SK-MEL-5 (cell line): ENCODE measurements at regions not wholly inside any gene's neighbourhood (a gene's known extent, or its start where the extent isn't known, plus 50 kb on each side); places are given as distances from the start of the nearest gene placed in this dataset.
A peak's percentile ranks its signal among the peaks of the same experiment; 100 is the strongest.
"Not testable (repeated sequence)": the region's sequence is repeated elsewhere in the genome, so short reads cannot be mapped to it uniquely, and the experiment has no call there.

ENCODE experiments used
- DNase-seq: peaks from one replicate; pipeline ENCODE4 v3.0.0-alpha.2; 2016; ENCODE audit warnings: low read depth, low spot score
- in situ Hi-C: cut with HindIII; loops from 2 replicates; pipeline ENCODE4 v1.10.0; 2016; ENCODE audit warnings: low sequenced_read_pairs, high pct_unique_total_duplicates, low pct_unique_long_range_greater_than_20kb

DNA sequence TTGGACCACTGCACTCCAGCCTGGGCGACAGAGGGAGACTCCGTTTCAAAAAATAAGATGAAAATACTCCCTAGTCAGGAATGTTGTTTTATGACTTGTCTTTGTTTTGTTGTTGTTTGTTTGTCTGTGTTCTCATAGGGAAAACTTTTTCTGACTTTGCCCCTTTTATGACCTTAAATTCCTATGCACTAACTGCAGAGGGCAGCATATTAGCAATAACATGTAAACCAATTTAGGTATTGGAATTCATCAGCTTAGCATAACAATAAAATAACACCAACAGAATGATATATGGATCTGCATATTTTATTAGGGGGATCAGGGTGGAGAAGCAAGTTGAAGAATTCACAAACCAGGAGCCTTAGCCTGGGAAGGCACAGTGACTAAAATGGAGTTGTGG is 631.5 kb downstream of the SUCLG1 start:
- in situ Hi-C loops, result no loop called here
- peak; percentile 49 for DNase-seq

DNA sequence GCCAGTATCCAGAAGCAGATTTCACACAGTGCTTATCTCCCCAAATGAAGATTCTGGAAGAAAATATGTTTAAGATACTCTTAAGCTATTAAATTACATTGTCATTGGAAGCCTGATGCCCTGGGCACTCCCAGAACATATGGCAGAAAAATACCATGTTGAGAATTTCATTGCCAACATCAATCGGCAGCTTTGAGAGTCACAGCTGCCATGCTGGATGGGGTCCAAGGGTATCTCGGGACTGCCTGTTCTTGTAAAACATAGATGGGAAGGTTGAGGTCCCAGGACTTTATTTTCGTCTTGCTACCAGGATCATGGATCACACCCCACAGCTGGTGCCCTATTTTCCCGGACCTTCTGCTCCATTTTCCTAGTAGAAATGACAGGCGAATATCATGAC is 632.5 kb downstream of the SUCLG1 start:
- in situ Hi-C loops, result no loop called here

DNA sequence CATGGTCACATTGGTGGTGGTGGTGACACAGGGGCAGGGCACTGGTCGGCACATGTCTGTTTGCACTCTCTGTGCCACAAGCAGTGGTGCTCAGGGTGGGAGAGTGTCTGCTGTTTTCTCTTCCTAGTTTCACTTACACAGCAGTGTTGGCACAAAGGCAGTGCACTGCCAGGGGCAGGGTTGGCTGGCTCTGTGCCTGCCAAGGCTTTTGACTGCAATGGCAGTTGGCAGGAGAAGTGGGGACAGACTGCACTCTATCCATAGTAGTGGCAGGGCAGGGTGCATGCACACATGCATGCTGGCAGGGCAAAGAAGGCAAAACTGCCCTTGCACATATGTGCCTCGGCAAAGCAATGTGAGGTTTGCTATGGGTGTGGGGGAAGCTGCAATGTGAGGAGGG is 635.9 kb downstream of the SUCLG1 start:
- in situ Hi-C loops, result no loop called here
- no peak for DNase-seq

More for the DNA sequence above, 632.5 kb downstream of the SUCLG1 start:
- DNase-seq, result no peak

DNA sequence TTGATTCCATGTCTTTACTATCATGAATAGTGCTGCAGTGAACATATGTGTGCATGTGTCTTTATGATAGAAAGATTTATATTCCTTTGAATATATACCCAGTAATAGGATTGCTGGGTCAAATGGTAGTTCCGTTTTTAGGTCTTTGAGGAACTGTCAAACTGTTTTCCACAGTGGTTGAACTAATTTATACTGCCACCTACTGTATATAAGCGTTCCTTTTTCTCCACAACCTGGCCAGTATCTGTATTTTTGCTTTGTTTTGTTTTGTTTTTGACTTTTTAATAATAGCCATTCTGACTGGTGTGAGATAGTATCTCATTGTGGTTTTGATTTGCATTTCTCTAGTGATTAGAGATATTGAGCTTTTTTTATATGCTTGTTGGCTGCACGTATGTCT is 641.6 kb downstream of the SUCLG1 start:
- peak; percentile 55 for DNase-seq
- in situ Hi-C loops, result no loop called here

DNA sequence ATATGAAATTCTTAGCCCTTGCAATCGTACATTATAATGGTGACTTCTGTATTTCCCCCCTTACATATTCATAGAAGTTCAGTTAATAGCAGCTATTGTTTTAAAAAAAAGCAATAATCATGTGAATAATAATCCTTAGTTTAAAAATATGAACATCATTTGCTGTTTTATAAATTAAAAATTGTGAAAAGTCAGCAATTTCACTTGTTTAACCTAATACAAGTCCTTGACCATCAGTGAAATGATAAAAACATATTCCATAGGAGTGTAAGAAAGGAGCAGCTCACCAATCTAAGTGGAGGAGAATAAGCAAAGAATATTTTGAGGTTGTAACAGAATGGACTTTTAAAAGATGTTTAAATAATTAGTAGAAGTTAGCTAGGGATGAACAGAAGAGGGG is 650.2 kb downstream of the SUCLG1 start:
- no peak for DNase-seq
- in situ Hi-C loops, result no loop called here

DNA sequence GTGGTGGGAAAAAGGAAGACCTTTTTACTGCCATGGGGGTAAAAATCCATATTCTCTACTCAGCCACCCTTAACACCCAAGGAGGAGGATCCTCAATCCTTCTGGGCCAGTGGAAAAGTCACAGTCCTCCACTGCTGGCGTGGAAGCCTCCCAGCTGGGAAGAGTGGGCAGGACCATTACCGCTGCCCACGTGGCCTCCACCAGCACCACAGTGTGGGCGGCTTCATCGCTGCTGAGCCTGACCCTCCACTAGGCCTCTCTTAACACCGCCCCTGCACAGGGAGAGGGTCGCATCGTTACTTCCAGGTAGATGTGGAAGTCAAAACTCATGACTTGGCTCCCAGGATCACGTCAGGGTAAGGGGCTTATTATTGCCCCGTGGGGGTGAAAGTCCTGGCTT is 656.5 kb downstream of the SUCLG1 start:
- in situ Hi-C loops, result no loop called here
- no peak for DNase-seq

DNA sequence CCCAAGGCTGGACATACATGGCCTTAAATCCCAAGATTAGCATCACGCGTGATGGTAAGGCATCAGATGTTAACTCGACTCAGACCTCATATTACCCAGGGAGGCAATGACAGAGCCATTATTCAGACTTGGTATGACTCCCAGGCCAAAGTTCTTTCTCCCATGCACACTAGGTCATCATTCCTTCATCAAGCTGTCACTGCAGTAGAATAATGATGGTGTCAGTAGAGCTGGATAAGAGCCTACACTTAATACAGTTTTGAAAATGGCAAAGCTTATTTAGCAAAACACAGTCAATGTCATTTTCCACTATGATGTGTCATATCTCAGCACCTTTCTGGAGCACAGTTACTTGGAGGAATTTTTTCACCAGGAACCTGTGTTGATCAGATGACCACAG is 663.3 kb downstream of the SUCLG1 start:
- in situ Hi-C loops, result no loop called here
- no peak for DNase-seq

DNA sequence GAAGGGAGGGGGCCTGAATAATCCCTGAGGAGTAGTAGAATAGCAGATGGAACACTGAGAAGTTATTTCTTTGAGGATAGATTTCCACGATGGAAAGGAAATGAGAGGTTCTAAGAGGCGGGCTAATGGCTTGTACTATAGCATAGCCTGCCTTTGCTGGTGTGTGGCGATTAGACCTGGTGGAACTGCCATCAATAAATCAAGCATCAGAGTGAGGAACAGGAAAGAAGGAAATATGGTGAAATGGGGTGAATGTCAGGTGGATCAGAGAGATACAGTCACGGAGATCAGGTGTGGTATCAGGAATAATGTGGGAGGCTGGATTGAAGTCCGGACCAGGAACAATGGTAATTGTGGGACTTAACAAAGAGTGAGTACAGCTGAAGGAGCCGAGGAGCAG is 668.6 kb downstream of the SUCLG1 start:
- in situ Hi-C loops, DNase-seq: not testable (repeated sequence)

DNA sequence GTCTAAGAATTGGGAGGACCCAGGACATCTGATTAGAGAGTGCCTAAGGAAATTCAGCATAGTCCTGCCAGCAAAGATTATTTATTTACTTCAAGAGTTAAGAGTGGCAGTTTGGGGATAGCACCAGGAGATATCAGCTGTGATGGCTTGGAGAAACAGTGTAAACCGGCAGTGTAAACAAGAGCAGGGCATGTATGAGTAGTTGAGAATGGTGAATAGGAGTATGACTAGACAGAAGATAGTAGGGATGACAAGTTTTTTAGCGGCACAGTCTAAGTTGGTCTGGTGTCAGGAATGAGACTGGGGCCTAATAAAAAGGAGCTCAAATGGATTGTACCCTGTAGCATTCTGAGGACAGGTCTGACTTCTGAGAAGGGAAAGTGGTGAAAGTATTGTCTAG is 669.4 kb downstream of the SUCLG1 start:
- DNase-seq, in situ Hi-C loops: not testable (repeated sequence)

DNA sequence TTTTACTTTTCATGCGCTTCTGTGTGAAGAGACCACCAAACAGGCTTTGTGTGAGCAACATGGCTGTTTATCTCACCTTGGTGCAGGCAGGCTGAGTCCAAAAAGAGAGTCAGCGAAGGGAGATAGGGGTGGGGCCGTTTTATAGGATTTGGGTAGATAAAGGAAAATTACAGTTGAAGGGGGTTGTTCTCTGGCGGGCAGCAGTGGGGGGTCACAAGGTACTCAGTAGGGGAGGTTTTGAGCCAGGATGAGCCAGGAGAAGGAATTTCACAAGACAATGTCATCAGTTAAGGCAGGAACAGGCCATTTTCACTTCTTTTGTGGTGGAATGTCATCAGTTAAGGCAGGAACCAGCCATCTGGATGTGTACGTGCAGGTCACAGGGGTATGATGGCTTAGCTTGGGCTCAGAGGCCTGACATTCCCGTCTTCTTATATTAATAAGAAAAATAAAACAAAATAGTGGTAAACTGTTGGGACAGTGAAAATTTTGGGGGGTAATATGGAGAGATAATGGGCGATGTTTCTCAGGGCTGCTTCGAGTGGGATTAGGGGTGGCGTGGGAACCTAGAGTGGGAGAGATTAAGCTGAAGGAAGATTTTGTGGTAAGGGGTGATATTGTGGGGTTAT is 670.0 kb downstream of the SUCLG1 start:
- in situ Hi-C loops, DNase-seq: not testable (repeated sequence)

DNA sequence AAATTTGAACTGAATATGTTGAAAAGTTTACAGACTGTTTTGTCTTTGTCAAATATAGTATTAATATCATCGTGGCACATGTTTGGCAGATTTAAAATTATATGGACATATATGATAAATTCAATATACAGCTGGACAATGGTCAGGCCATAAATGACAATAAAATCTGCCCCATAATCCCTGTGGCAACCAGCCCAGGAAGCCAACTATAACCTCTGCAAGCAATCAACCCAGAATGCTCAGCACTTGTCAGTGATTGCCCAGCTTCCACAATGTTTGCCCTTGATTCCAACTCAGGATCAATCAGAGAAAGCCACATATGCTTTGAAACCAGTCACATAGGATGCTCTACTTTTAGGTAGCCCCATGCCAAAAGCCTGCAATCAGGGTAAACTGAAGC is 671.9 kb downstream of the SUCLG1 start:
- in situ Hi-C loops, result no loop called here
- no peak for DNase-seq

DNA sequence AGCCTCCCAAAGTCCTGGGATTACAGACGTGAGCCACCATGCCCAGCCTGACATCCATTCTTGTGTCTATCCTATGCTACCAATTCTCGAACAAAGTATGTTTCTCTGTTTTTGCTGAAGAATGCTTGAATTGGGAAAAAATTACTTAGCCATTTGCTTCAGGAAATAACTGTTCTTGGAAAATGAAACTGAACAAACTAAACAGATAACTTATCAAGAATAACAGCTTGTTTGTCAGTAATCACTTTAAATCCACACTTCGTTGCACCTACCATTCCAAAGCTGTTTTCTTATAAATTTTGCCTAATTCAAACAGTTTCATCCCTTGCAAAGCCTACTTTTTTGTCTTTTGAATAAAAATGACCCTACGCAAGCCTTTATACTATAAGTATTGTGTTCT is 672.9 kb downstream of the SUCLG1 start:
- no peak for DNase-seq
- in situ Hi-C loops, result no loop called here

DNA sequence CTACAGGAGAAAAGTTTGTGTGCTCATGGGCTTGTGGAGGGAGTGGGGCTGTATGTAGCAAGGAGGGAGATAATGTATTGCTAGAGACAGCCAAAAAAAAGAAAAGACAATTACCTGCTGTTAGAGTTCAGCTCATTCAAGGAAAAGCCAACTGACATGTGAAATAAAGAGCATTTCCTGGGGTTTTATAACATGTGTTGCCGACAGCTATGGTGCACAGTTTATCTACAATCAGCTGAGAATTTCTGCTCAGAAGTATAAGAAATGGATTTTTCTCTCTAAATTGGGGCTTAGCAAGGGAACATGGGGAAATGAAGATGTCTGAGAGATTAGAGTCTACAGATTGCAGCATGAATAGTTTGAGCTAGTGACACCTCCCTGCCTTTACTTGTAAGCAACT is 674.1 kb downstream of the SUCLG1 start:
- in situ Hi-C loops, result no loop called here
- DNase-seq, result no peak

DNA sequence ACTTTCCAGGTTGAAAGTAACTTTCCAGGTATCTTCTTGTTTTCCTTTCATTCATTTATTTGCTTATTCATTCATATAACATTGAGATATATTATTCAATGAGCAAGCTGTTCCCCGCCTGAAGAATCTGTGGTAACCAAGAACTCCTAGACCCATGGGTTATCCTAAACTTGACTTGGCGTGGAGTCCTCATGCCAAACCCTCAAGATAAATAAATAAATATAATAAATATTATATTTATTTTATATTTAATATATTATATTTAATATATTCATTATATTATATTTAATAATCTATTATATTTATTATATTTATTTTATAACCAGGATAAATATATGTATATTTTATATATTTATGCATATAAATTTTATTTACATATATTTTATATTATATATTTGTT is 674.8 kb downstream of the SUCLG1 start:
- in situ Hi-C loops, result no loop called here
- DNase-seq, result no peak

DNA sequence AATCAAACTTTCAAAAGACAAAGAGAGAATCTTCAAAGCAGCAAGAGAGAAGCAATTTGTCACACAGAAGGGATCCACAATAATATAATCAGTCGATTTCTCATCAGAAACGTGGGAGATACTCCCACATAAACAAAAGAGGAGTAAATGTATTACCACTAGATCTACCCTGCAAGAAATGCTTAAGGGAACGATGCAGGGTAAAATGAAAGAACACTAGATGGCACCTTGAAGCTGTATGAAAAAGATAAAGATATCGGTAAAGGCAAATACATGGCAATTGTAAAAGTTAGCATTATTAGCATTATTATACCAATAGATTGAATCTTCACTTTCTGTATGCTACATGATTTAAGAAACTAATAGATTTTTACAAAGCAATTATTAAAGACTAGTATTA is 677.0 kb downstream of the SUCLG1 start:
- in situ Hi-C loops, result no loop called here
- peak; percentile 7 for DNase-seq

DNA sequence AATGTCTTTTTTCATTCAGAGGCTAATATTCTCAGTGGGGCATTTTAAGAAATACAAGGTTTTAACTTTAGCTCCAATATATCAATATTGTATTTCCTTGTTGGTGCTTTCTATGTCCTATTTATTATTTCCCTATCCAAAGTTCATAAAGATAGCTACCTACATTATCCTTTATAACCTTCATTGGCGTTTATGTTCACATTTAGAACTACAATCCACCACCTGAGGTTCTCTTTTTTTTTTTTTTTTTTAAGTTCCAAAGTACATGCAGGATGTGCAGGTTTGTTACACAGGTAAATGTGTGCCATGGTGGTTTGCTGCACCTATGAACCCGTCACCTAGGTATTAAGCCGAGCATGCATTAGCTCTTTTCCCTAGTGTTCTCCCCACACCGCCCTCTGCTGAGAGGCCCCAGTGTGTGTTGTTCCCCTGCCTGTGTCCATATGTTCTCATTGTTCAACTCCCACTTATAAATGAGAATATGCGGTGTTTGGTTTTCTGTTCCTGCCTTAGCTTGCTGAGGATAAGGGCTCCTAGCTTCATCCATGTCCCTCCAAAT is 694.6 kb downstream of the SUCLG1 start:
- in situ Hi-C loops, result no loop called here
- DNase-seq, result no peak

DNA sequence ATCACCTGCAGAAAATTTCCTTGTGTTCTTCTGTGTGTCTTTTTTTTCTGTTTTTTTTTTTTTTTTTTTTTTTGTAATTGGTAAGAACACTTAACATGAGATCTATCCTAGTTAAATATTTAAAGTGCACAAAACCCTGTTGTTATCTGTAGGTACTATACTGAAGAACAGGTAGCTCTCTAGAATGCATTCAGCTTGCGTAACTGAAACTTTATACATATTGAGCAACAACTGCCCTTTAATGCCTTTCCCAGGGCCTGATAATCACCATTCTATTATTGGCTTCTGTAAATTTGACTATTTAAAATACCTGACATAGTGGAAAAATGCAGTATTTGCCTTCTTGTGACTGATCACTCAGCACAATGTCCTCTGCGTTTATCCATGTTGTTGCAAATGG is 701.8 kb downstream of the SUCLG1 start:
- in situ Hi-C loops, result no loop called here
- DNase-seq, result no peak

DNA sequence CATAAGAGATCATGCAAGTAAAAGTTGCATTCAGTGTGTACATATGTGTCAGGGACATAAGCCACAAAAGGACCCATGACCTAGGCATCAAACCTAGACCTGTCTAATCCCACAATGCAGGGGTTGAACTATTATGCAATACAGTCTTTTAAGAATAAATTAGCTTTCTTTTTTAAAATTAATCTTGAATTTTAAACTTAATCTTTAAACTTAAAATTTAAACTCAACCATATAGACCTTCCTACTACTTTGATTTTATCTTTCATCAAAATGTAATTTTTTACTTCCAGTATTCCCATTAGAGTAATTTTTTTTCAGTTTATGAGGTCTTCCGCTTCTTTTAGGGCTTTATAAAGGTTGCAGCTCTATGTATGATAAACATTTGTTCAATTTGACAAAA is 702.9 kb downstream of the SUCLG1 start:
- DNase-seq, result no peak
- in situ Hi-C loops, result no loop called here

DNA sequence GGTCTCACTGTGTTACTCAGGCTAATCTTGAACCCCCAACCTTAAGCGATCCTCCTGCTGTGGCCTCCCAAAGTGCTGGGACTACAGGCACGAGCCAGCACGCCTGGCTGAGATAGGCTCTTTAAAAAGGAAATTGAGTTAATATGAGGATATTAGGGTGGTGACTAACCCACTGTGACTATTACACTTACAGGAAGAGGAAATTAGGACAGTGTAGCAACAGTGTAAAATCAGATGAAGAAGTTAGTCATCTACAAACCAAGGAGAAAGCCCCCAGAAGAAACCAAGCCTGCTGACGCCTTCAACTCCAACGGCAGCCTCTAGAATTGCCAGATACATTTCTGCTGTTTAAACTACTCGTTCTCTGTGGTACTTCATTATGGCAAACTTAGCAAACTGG is 711.9 kb downstream of the SUCLG1 start:
- in situ Hi-C loops, result no loop called here
- DNase-seq, result no peak

DNA sequence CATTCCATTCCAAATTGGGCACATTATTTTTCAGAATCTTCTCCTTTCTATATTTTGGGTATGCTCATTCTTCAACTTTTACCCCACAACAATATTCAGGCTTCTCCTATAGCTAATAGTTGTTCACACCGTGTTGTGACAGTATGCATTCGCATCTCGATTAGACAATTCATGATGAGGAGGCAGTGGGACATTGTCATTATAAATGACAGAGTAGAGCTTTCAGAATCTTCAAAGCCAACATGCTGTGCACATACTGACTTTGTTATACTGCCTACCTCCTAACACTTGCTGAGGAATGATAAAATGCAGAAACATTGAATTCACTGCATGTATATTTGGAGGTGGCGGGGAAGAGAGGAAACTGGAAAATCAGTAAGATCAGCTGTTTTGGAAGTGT is 714.2 kb downstream of the SUCLG1 start:
- DNase-seq, result no peak
- in situ Hi-C loops, result no loop called here
